A549 (cell line): ENCODE measurements at regions not wholly inside any gene's neighbourhood (a gene's known extent, or its start where the extent isn't known, plus 50 kb on each side); places are given as distances from the start of the nearest gene placed in this dataset.

ENCODE experiments used
- ATAC-seq, 2 experiments: fragments of 200-7000 bp in 1 of 2; fragments of >200 bp in 1 of 2; cut with Nextera tagmentation in 1 of 2; cut with Tn5 transposase in 1 of 2; 3 replicates each; pipeline versions ENCODE4 v1.8.0 to v1.9.1; 2018 to 2020; ENCODE audit warnings: mild to moderate bottlenecking in 1 of 2, moderate library complexity in 1 of 2
- CTCF ChIA-PET: fragments of 300-600 bp; sonication (Branson Sonifier 250); formaldehyde crosslinking; extraction: SDS; loops from one replicate; lab custom pipeline; 2021; ENCODE audit warnings: antibody characterized with exemption, inconsistent platforms; lab: Yijun Ruan, JAX
- POLR2A ChIA-PET: fragments of 350-600 bp; formaldehyde crosslinking; extraction: SDS; loops from one replicate; lab custom pipeline; 2021; ENCODE audit warnings: antibody characterized with exemption, inconsistent platforms; lab: Yijun Ruan, JAX
- DNase-seq, 2 experiments: peaks; one replicate each; pipeline versions ENCODE4 v3.0.0 to v3.0.0-alpha.2; 2011 to 2016; ENCODE audit warnings: low read depth in 1 of 2, low spot score in 1 of 2
- FAIRE-seq: peaks from 2 replicates; lab custom pipeline; 2011; peaks lifted over from hg19 to GRCh38; lab: Jason Lieb, UNC
- H3K27ac ChIP-seq, 2 experiments: fragments of >200 bp; sonication (Bioruptor Twin); formaldehyde crosslinking; 3 replicates each; pipeline ENCODE4 v1.5.1; 2016 to 2017
- H3K4me1 ChIP-seq: fragments of >200 bp; sonication (Bioruptor Twin); formaldehyde crosslinking; 3 replicates; pipeline ENCODE4 v1.6.1; 2016
- H3K4me2 ChIP-seq: fragments of >200 bp; sonication (Bioruptor Twin); formaldehyde crosslinking; 3 replicates; pipeline ENCODE4 v1.6.1; 2016
- H3K4me3 ChIP-seq: fragments of >200 bp; sonication (Bioruptor Twin); formaldehyde crosslinking; 3 replicates; pipeline ENCODE4 v1.5.1; 2016
- H3K9me3 ChIP-seq: fragments of >200 bp; sonication (Bioruptor Twin); formaldehyde crosslinking; 3 replicates; pipeline ENCODE4 v1.6.1; 2016
- CBX2 ChIP-seq: fragments of 200-600 bp; sonication (generic); IDR thresholded peaks from 2 replicates; pipeline ENCODE4 v1.6.1; 2016; ENCODE audit warnings: low read depth, mild to moderate bottlenecking, borderline replicate concordance
- CBX8 ChIP-seq: fragments of 200-600 bp; sonication (generic); IDR thresholded peaks from 2 replicates; pipeline ENCODE4 v1.6.1; 2016
- CEBPB ChIP-seq, 2 experiments: fragments of >200 bp in 1 of 2; sonication (Bioruptor Twin) in 1 of 2; formaldehyde crosslinking in 1 of 2; IDR thresholded peaks; 2 replicates each; pipeline ENCODE4 v1.6.1; 2012 to 2016
- CHD2 ChIP-seq: fragments of 150-350 bp; IDR thresholded peaks from 2 replicates; pipeline ENCODE4 v1.6.1; 2014; ENCODE audit warnings: low read length; ENCODE audit not compliant: partially characterized antibody
- CHD4 ChIP-seq: fragments of 200-600 bp; sonication (generic); IDR thresholded peaks from 2 replicates; pipeline ENCODE4 v1.6.1; 2016; ENCODE audit warnings: antibody characterized with exemption, mild to moderate bottlenecking, borderline replicate concordance
- EHMT2 ChIP-seq: fragments of 200-600 bp; sonication (generic); IDR thresholded peaks from 2 replicates; pipeline ENCODE4 v1.6.1; 2016; ENCODE audit warnings: antibody characterized with exemption, low read depth, mild to moderate bottlenecking, moderate library complexity
- EP300 ChIP-seq, 2 experiments: fragments of >200 bp; sonication (Bioruptor Twin); formaldehyde crosslinking; IDR thresholded peaks; 2 replicates in 1 of 2; 3 replicates in 1 of 2; pipeline ENCODE4 v1.6.1; 2016 to 2017
- HDAC2 ChIP-seq: fragments of 200-600 bp; sonication (generic); IDR thresholded peaks from 2 replicates; pipeline ENCODE4 v1.6.1; 2016
- HOXB5 ChIP-seq: fragments of 250-450 bp; sonication (Bioruptor Pico); IDR thresholded peaks from 2 replicates; pipeline ENCODE4 v1.5.0; 2020; ENCODE audit warnings: mild to moderate bottlenecking, moderate library complexity
- JUN ChIP-seq, 2 experiments: fragments of >200 bp; sonication (Bioruptor Twin); formaldehyde crosslinking; IDR thresholded peaks; 2 replicates in 1 of 2; 3 replicates in 1 of 2; pipeline ENCODE4 v1.6.1; 2016 to 2017
- KDM1A ChIP-seq: fragments of 200-600 bp; sonication (generic); IDR thresholded peaks from 2 replicates; pipeline ENCODE4 v1.6.1; 2016; ENCODE audit warnings: low read depth, mild to moderate bottlenecking
- NFE2L2 ChIP-seq: fragments of 150-350 bp; conservative IDR thresholded peaks from 2 replicates; pipeline ENCODE4 v1.6.1; 2014; ENCODE audit warnings: low read length
- NPAS2 ChIP-seq: fragments of 250-450 bp; sonication (Bioruptor Pico); IDR thresholded peaks from 2 replicates; pipeline ENCODE4 v1.8.0; 2022; ENCODE audit warnings: mild to moderate bottlenecking, moderate library complexity, borderline replicate concordance
- POLR2A ChIP-seq: IDR thresholded peaks from 2 replicates; pipeline ENCODE4 v1.6.1; 2012; ENCODE audit warnings: mild to moderate bottlenecking, low read length
- POLR2AphosphoS2 ChIP-seq: conservative IDR thresholded peaks from 2 replicates; pipeline ENCODE4 v1.6.1; 2012; ENCODE audit warnings: low read length, improper control_type of control experiment, inconsistent platforms
- RAD21 ChIP-seq, 2 experiments: fragments of >200 bp in 1 of 2; sonication (Bioruptor Twin) in 1 of 2; formaldehyde crosslinking in 1 of 2; IDR thresholded peaks in 1 of 2; conservative IDR thresholded peaks in 1 of 2; 2 replicates in 1 of 2; 3 replicates in 1 of 2; pipeline ENCODE4 v1.6.1; 2012 to 2018; ENCODE audit warnings: inconsistent platforms in 1 of 2
- RCOR1 ChIP-seq: fragments of 150-350 bp; IDR thresholded peaks from 2 replicates; pipeline ENCODE4 v1.6.1; 2014; ENCODE audit warnings: antibody characterized with exemption, low read length, low read depth
- RFX5 ChIP-seq: fragments of 450-650 bp; IDR thresholded peaks from 2 replicates; pipeline ENCODE4 v1.7.1; 2014; ENCODE audit warnings: antibody characterized with exemption, mild to moderate bottlenecking, moderate library complexity
- RNF2 ChIP-seq: fragments of 200-600 bp; sonication (generic); IDR thresholded peaks from 2 replicates; pipeline ENCODE4 v1.6.1; 2016; ENCODE audit warnings: low read depth, mild to moderate bottlenecking, antibody characterized with exemption, moderate library complexity, borderline replicate concordance
- SMC3 ChIP-seq: fragments of >200 bp; sonication (Bioruptor Twin); formaldehyde crosslinking; IDR thresholded peaks from 3 replicates; pipeline ENCODE4 v1.6.1; 2018; ENCODE audit warnings: inconsistent platforms
- TP53 ChIP-seq: fragments of 250-450 bp; sonication (Bioruptor Pico); IDR thresholded peaks from 2 replicates; pipeline ENCODE4 v1.5.0; 2021; ENCODE audit warnings: mild to moderate bottlenecking, moderate library complexity
- ZNF302 ChIP-seq: fragments of 250-450 bp; sonication (Bioruptor Pico); IDR thresholded peaks from 2 replicates; pipeline ENCODE4 v1.9.0; 2021; ENCODE audit warnings: inconsistent platforms, mild to moderate bottlenecking, moderate library complexity
- ZSCAN20 ChIP-seq: fragments of 250-450 bp; sonication (Bioruptor Pico); IDR thresholded peaks from 2 replicates; pipeline ENCODE4 v1.8.0; 2022; ENCODE audit warnings: mild to moderate bottlenecking, moderate library complexity
- WGBS: methylation state at CpG from one replicate; pipeline ENCODE4 v1.1.6; 2017; ENCODE audit errors: missing lambda C conversion rate; 5-methylcytosine and 5-hydroxymethylcytosine counted together
- TF ChIP-seq, protein P1 (sequence below): fragments of 150-350 bp; IDR thresholded peaks from 2 replicates; pipeline ENCODE4 v1.6.1; 2014; ENCODE audit warnings: low read depth, mild to moderate bottlenecking, low read length
- TF ChIP-seq, protein P2 (sequence below): fragments of >200 bp; sonication (Bioruptor Twin); formaldehyde crosslinking; IDR thresholded peaks from 3 replicates; pipeline ENCODE4 v1.6.1; 2016
- TF ChIP-seq, protein P3 (sequence below): fragments of >200 bp; sonication (Bioruptor Twin); formaldehyde crosslinking; IDR thresholded peaks from 2 replicates; pipeline ENCODE4 v1.6.1; 2016
- TF ChIP-seq, protein P4 (sequence below): IDR thresholded peaks from 2 replicates; pipeline ENCODE4 v1.6.1; 2012
- TF ChIP-seq, protein P5 (sequence below): fragments of 250-450 bp; sonication (Bioruptor Pico); IDR thresholded peaks from 2 replicates; pipeline ENCODE4 v1.5.0; 2021; ENCODE audit warnings: mild to moderate bottlenecking, moderate library complexity, borderline replicate concordance

DNA sequence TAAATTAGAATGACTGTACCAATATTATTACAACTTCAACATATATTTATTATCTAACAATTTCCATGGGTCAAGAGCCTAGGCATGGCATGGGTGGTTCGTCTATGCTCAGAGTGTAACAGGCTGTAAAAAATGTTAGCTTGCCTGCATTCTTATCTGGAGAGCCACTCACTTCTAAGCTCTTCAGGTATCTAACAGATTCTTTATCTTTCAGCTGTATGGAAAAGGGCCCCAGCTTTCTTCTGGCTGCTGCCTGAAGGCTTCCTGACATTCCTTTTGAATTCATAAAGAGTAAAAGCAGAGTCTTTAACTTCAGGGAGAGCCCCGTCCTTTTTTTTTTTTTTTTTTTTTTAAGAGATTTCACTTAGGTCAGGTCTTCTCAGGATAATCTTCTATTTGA lies 648.8 kb downstream of the NXPH1 start:
- ChIA-PET POLR2A (no interaction called here), CTCF (no interaction called here)
- Histone ChIP-seq H3K27ac (no peak overlapping the region), H3K9me3 (0 out of 3 replicates have a peak, but pooled peaks cover 2% of the 10 kb centered on the region), H3K4me2 (no peak overlapping the region), H3K4me3 (no peak overlapping the region), H3K4me1 (no peaks in the 10 kb centered on the region)
- WGBS = 0% methylated on average over 2 of the region's 2 CpGs
- no peak for TF ChIP-seq EP300 (IDR thresholded peaks at IDR 0.05)
- TF ChIP-seq, protein P1, sequence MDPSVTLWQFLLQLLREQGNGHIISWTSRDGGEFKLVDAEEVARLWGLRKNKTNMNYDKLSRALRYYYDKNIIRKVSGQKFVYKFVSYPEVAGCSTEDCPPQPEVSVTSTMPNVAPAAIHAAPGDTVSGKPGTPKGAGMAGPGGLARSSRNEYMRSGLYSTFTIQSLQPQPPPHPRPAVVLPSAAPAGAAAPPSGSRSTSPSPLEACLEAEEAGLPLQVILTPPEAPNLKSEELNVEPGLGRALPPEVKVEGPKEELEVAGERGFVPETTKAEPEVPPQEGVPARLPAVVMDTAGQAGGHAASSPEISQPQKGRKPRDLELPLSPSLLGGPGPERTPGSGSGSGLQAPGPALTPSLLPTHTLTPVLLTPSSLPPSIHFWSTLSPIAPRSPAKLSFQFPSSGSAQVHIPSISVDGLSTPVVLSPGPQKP = no peak
- no peak for TF ChIP-seq JUN (IDR thresholded peaks at IDR 0.05)
- TF ChIP-seq CBX8 = no peak
- TF ChIP-seq HDAC2 = no peak
- ATAC-seq (no peak), DNase-seq (no peak), FAIRE-seq (no peak)

DNA sequence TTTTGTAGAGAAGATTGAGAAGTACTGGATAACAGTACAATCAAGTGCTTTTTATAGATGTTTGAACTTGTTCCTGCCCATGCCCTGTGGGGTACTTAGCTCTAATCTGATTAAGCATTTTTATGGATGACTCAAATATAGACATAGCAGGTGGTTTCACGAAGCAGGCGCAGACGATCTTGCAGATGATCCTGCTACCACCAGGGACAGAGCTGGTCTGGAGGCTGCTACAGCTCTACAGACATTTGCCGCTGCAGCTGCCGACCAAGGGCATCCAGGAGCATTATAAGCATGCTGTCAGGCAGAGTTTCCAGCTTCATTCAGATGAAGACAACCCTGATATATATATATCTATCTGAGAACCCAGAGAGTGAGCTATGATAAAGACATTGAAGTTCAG lies 650.4 kb downstream of the NXPH1 start:
- no peak overlapping the region for H3K4me3 ChIP-seq
- CTCF ChIA-PET = no interaction called here
- H3K4me2 ChIP-seq = no peak overlapping the region
- FAIRE-seq (no peak), DNase-seq (no peak), ATAC-seq (no peak)
- POLR2A ChIA-PET = no interaction called here
- H3K27ac ChIP-seq = no peak overlapping the region
- no peaks in the 10 kb centered on the region for H3K4me1 ChIP-seq
- 21% methylated on average over 5 of the region's 5 CpGs for WGBS
- TF ChIP-seq POLR2A (no peak), EHMT2 (no peak), SMC3 (no peak), CEBPB (IDR thresholded peaks at IDR 0.05) (no peak), TP53 (CRISPR knock-in tag) (no peak), RNF2 (no peak), HDAC2 (no peak), CHD2 (no peak), EP300 (IDR thresholded peaks at IDR 0.05) (no peak), HOXB5 (CRISPR knock-in tag) (no peak), RAD21 (conservative IDR thresholded peaks at IDR 0.05 in 1 of 2, IDR thresholded peaks at IDR 0.05 in 1 of 2) (no peak), KDM1A (no peak)
- TF ChIP-seq, protein P1 = no peak
- TF ChIP-seq, protein P2, sequence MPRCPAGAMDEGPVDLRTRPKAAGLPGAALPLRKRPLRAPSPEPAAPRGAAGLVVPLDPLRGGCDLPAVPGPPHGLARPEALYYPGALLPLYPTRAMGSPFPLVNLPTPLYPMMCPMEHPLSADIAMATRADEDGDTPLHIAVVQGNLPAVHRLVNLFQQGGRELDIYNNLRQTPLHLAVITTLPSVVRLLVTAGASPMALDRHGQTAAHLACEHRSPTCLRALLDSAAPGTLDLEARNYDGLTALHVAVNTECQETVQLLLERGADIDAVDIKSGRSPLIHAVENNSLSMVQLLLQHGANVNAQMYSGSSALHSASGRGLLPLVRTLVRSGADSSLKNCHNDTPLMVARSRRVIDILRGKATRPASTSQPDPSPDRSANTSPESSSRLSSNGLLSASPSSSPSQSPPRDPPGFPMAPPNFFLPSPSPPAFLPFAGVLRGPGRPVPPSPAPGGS = no peak
- TF ChIP-seq, protein P3, sequence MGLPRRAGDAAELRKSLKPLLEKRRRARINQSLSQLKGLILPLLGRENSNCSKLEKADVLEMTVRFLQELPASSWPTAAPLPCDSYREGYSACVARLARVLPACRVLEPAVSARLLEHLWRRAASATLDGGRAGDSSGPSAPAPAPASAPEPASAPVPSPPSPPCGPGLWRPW = no peak
- TF ChIP-seq, protein P4, sequence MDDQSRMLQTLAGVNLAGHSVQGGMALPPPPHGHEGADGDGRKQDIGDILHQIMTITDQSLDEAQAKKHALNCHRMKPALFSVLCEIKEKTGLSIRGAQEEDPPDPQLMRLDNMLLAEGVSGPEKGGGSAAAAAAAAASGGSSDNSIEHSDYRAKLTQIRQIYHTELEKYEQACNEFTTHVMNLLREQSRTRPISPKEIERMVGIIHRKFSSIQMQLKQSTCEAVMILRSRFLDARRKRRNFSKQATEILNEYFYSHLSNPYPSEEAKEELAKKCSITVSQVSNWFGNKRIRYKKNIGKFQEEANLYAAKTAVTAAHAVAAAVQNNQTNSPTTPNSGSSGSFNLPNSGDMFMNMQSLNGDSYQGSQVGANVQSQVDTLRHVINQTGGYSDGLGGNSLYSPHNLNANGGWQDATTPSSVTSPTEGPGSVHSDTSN = no peak
- H3K9me3 ChIP-seq = 0 out of 3 replicates have a peak, but pooled peaks cover 2% of the 10 kb centered on the region

DNA sequence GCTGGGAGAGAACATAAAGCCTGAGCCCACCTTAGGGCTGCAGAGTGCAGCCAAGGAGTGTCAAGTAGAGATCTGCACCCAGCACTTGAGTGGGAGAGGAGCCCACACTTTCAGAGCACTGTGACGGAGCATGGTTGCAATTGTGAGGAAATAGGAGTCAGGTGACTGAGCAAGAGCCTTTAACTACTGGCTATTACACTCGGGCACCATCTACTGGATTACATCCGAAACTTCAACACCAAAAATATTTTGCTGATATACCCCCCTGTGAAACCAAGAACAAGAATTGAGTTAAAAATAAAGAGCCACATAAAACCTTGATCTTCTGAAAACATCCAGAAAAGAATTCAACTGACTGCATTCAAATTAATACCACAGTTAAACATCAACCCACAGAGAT lies 657.9 kb downstream of the NXPH1 start:
- FAIRE-seq (no peak), DNase-seq (no peak), ATAC-seq (no peak)
- Histone ChIP-seq H3K4me1 (no peaks in the 10 kb centered on the region), H3K9me3 (0 out of 3 replicates have a peak, but pooled peaks cover 5% of the 10 kb centered on the region), H3K27ac (no peak overlapping the region), H3K4me2 (no peak overlapping the region), H3K4me3 (no peak overlapping the region)
- POLR2A ChIA-PET = no interaction called here
- WGBS = under 1% methylated on average over 3 of the region's 3 CpGs
- CTCF ChIA-PET = no interaction called here
- TF ChIP-seq NPAS2 (no peak), JUN (IDR thresholded peaks at IDR 0.05) (no peak), POLR2AphosphoS2 (no peak), CHD4 (no peak), RCOR1 (no peak), ZNF302 (CRISPR knock-in tag) (no peak), CBX2 (no peak), ZSCAN20 (CRISPR knock-in tag) (no peak), NFE2L2 (no peak), RFX5 (no peak)
- TF ChIP-seq, protein P2 = no peak
- TF ChIP-seq, protein P5, sequence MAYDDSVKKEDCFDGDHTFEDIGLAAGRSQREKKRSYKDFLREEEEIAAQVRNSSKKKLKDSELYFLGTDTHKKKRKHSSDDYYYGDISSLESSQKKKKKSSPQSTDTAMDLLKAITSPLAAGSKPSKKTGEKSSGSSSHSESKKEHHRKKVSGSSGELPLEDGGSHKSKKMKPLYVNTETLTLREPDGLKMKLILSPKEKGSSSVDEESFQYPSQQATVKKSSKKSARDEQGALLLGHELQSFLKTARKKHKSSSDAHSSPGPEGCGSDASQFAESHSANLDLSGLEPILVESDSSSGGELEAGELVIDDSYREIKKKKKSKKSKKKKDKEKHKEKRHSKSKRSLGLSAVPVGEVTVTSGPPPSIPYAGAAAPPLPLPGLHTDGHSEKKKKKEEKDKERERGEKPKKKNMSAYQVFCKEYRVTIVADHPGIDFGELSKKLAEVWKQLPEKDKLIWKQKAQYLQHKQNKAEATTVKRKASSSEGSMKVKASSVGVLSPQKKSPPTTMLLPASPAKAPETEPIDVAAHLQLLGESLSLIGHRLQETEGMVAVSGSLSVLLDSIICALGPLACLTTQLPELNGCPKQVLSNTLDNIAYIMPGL (CRISPR knock-in tag) = no peak
